Loucy (cell line): ENCODE measurements at regions not wholly inside any gene's neighbourhood (a gene's known extent, or its start where the extent isn't known, plus 50 kb on each side); places are given as distances from the start of the nearest gene placed in this dataset.

Experiments used
- EZH2phosphoT487 ChIP-seq: fragments of 200-600 bp; IDR thresholded peaks from 2 replicates; pipeline ENCODE4 v1.6.1; 2018; ENCODE audit warnings: antibody characterized with exemption, mild to moderate bottlenecking, moderate library complexity, borderline replicate concordance
- TF ChIP-seq, protein P1 (sequence below): fragments of 200-600 bp; sonication (generic); conservative IDR thresholded peaks from 2 replicates; pipeline ENCODE4 v1.5.1; 2014; ENCODE audit warnings: mild to moderate bottlenecking, antibody characterized with exemption, low read length

DNA sequence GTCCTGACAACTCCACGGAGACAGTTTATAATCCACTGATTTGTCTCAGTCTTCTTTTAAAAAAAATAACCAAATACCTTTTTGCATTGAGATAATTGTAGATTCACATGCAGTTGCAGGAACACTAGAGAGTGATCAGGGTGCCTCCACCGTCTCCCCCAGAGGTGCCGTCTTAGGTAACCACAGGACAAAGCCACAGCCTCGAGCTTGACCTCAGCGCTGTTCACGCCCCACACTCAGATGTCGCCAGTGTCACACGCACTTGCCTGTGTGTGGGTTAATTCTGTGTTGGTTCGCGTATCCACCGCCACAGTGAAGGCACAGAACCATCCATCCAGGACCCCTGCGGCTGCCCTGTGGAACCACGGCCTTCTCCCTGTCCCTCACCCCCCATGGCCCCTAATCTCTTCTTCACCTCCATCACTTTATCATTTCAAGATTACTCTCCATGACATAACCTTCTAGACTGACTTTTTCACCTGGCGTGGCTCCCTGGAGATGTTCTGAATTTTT is 295.0 kb upstream of the HDAC4 start:
- TF ChIP-seq, protein P1, sequence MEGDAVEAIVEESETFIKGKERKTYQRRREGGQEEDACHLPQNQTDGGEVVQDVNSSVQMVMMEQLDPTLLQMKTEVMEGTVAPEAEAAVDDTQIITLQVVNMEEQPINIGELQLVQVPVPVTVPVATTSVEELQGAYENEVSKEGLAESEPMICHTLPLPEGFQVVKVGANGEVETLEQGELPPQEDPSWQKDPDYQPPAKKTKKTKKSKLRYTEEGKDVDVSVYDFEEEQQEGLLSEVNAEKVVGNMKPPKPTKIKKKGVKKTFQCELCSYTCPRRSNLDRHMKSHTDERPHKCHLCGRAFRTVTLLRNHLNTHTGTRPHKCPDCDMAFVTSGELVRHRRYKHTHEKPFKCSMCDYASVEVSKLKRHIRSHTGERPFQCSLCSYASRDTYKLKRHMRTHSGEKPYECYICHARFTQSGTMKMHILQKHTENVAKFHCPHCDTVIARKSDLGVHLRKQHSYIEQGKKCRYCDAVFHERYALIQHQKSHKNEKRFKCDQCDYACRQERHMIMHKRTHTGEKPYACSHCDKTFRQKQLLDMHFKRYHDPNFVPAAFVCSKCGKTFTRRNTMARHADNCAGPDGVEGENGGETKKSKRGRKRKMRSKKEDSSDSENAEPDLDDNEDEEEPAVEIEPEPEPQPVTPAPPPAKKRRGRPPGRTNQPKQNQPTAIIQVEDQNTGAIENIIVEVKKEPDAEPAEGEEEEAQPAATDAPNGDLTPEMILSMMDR = no peak
- TF ChIP-seq EZH2phosphoT487 = no peak
